ENCODE measurements at regions not wholly inside any gene's neighbourhood (a gene's known extent, or its start where the extent isn't known, plus 50 kb on each side); places are given as distances from the start of the nearest gene placed in this dataset.

- no peak overlapping the region for H3K4me3 ChIP-seq (ENCODE audit: low read depth, low read length)
- peaks cover 6% of the 10 kb centered on the region; the same call in 1 of the 2 replicates for H3K9me3 ChIP-seq (ENCODE audit: control insufficient read depth, insufficient read depth, low read length)
- ChIA-PET POLR2A (no interaction called here), CTCF (no interaction called here)
- no peak overlapping the region for H3K27ac ChIP-seq (ENCODE audit: low read depth, low read length)
- TF ChIP-seq CTCF (IDR thresholded peaks at IDR 0.05; ENCODE audit: low read depth, low read length): no peak
- no peaks in the 10 kb centered on the region for H3K27me3 ChIP-seq (ENCODE audit: control insufficient read depth, insufficient read depth, low read length)
- no peak for DNase-seq (ENCODE audit: low read depth, low spot score)
Measured at GRCh38 chr2:125867908-125868307, 788.0 kb upstream of the GYPC start.

- Histone ChIP-seq H3K9me3 (ENCODE audit: control insufficient read depth, insufficient read depth, low read length) (peaks cover 9% of the 10 kb centered on the region), H3K27me3 (ENCODE audit: control insufficient read depth, insufficient read depth, low read length) (no peaks in the 10 kb centered on the region), H3K27ac (ENCODE audit: low read depth, low read length) (no peak overlapping the region), H3K4me3 (ENCODE audit: low read depth, low read length) (no peak overlapping the region)
- CTCF ChIA-PET: no interaction called here
- DNase-seq (ENCODE audit: low read depth, low spot score): no peak
- no peak for TF ChIP-seq CTCF (IDR thresholded peaks at IDR 0.05; ENCODE audit: low read depth, low read length)
- POLR2A ChIA-PET: no interaction called here
Measured at GRCh38 chr2:125870264-125870663, 785.7 kb upstream of the GYPC start.

GRCh38 chr2:125870746-125871145, 785.2 kb upstream of the GYPC start:
- DNase-seq (ENCODE audit: low read depth, low spot score): no peak
- Histone ChIP-seq H3K27me3 (ENCODE audit: control insufficient read depth, insufficient read depth, low read length) (no peaks in the 10 kb centered on the region), H3K9me3 (ENCODE audit: control insufficient read depth, insufficient read depth, low read length) (peaks cover 9% of the 10 kb centered on the region), H3K4me3 (ENCODE audit: low read depth, low read length) (no peak overlapping the region), H3K27ac (ENCODE audit: low read depth, low read length) (no peak overlapping the region)
- TF ChIP-seq CTCF (IDR thresholded peaks at IDR 0.05; ENCODE audit: low read depth, low read length): no peak
- ChIA-PET CTCF (no interaction called here), POLR2A (no interaction called here)

- POLR2A ChIA-PET: interaction anchor here (0.7 kb wide), 1 partner anchor 412 kb away, joined by 5 read pairs; no protein-coding TSS in a partner anchor
- no peak for DNase-seq (ENCODE audit: low read depth, low spot score)
- Histone ChIP-seq H3K27me3 (ENCODE audit: control insufficient read depth, insufficient read depth, low read length) (no peaks in the 10 kb centered on the region), H3K27ac (ENCODE audit: low read depth, low read length) (no peak overlapping the region), H3K9me3 (ENCODE audit: control insufficient read depth, insufficient read depth, low read length) (peaks cover 10% of the 10 kb centered on the region), H3K4me3 (ENCODE audit: low read depth, low read length) (no peak overlapping the region)
- TF ChIP-seq CTCF (IDR thresholded peaks at IDR 0.05; ENCODE audit: low read depth, low read length): no peak
- CTCF ChIA-PET: no interaction called here
Measured at GRCh38 chr2:125874564-125874963, 781.4 kb upstream of the GYPC start.

GRCh38 chr2:125885340-125885739, 770.6 kb upstream of the GYPC start:
- Histone ChIP-seq H3K4me3 (ENCODE audit: low read depth, low read length) (no peak overlapping the region), H3K27ac (ENCODE audit: low read depth, low read length) (no peak overlapping the region), H3K9me3 (ENCODE audit: control insufficient read depth, insufficient read depth, low read length) (peaks cover 18% of the 10 kb centered on the region), H3K27me3 (ENCODE audit: control insufficient read depth, insufficient read depth, low read length) (no peaks in the 10 kb centered on the region)
- TF ChIP-seq CTCF (IDR thresholded peaks at IDR 0.05; ENCODE audit: low read depth, low read length): no peak
- ChIA-PET POLR2A (no interaction called here), CTCF (no interaction called here)
- no peak for DNase-seq (ENCODE audit: low read depth, low spot score)
